Daoy (cell line): ENCODE measurements at regions not wholly inside any gene's neighbourhood (a gene's known extent, or its start where the extent isn't known, plus 50 kb on each side); places are given as distances from the start of the nearest gene placed in this dataset.
A peak's percentile ranks its signal among the peaks of the same experiment; 100 is the strongest.
"Not testable (repeated sequence)": the region's sequence is repeated elsewhere in the genome, so short reads cannot be mapped to it uniquely, and the experiment has no call there.

Experiments
- DNase-seq: peaks from one replicate; pipeline ENCODE4 v3.0.0-alpha.2; 2015; ENCODE audit warnings: low read depth

DNA sequence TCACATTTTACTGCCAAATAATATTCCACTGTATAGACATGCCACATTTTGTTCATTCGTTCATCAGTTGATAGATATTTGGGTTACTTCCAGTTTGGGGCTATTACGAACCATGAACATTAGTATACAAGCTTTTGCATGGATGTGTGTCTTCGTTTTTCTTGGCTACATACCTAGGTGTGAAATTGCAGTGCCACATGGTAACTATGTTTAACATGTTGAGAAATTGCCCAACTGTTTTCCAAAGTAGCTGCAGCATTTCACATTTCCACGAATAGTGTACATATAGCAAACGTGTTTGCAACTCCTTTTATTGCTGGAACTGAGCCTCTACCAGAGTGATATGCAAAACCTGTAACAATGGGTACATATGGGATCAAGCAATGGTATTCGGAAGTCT lies 221.5 kb downstream of the VEGFC start:
- DNase-seq, result no peak

GRCh38 chr4:176575141-176575730 lies 217.5 kb downstream of the VEGFC start:
- DNase-seq, result no peak

- DNase-seq, result no peak
Observed at GRCh38 chr4:176579226-176579625, 213.5 kb downstream of the VEGFC start.

- no peak for DNase-seq
Observed at GRCh38 chr4:176583278-176583677, 209.4 kb downstream of the VEGFC start.

- DNase-seq, result no peak
Observed at GRCh38 chr4:176584031-176584606, 208.6 kb downstream of the VEGFC start.

DNA sequence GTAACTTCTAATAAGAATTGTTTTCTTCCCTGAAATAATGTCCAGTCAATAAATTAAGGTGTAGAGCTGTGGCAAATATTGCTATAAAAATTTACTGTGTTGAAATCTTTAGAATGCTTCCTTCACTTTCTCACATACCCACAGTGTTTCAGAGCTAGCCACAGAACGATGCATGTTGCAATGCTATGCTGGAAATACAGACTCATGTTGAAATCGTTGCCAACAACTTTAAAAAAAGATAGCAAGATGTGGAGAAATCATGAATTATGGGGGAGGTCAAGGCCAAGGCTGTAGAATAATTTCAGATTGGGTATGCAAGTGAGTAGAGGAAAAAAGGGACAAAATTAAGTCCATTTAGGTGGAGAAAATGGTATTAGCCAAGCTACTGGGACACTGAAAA lies 204.8 kb downstream of the VEGFC start:
- DNase-seq, result no peak

DNA sequence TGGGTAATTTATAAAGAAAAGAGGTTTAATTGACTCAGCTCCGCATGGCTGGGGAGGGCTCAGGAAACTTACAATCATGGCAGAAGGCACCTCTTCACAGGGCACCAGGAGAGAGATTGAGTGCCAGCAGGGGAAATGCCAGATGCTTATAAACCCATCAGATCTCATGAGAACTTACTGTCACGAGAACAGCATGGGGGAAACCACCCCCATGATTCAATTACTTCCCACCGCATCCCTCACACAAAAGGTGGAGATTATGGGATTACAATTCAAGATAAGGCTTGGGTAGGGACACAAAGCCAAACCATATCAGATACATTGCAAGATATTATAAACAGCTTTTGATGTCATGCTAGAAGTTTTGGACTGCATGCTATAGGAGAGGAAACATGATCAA lies 204.3 kb downstream of the VEGFC start:
- no peak for DNase-seq

DNA sequence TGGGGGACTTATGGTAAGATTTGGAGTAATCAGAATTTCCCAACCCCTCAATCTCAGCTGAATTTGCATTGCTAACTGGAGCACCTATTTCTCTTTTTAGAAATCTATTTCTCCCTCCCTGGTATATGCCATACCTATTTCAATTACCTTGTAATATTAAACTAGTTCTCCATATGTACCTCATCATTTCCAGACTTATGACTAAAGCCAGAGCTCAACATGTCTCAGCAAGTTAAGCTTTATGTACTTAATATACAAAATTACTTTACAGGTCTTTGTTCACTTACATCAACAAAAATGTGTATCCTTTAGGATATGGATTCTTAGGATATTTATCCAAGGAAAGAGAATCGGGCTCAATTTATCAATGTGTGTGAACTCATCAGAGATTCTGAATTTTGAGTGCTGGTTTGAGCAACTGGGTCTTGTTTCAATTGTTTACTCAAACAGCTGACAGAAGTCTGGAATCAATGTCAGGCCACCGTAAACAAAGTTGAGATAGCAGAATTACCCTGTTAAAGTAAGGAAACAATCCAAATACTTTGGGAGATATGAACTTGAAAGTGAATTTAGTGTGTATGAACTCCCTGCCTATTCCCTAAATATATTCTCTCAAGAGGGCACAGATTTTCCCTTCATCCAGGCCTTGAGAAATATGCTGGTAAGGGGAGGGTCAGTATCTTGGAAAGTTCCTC lies 199.6 kb downstream of the VEGFC start:
- no peak for DNase-seq

DNA sequence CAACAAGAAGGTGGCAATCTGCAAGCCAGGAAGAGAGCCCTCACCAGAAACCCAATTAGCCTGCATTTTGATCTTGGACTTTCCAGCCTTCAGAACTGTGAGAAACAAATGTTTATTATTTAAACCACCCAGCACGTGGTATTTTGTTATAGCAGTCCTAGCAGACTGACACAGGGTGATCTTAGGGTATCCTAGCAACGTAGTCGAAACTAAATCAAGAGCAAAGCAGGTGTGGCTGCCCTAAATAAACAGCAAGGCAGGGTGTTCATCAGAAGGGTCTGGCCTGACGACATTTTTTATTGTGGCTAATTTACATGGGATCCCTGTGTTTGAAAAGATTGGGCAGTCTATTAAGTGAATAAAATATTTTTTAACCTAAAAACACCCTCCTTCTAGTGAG lies 198.8 kb downstream of the VEGFC start:
- no peak for DNase-seq

- no peak for DNase-seq
Observed at GRCh38 chr4:176595257-176595656, 197.5 kb downstream of the VEGFC start.

- DNase-seq, result peak; percentile 78
Observed at GRCh38 chr4:176601124-176601523, 191.6 kb downstream of the VEGFC start.

GRCh38 chr4:176607807-176608206 lies 184.9 kb downstream of the VEGFC start:
- no peak for DNase-seq

DNA sequence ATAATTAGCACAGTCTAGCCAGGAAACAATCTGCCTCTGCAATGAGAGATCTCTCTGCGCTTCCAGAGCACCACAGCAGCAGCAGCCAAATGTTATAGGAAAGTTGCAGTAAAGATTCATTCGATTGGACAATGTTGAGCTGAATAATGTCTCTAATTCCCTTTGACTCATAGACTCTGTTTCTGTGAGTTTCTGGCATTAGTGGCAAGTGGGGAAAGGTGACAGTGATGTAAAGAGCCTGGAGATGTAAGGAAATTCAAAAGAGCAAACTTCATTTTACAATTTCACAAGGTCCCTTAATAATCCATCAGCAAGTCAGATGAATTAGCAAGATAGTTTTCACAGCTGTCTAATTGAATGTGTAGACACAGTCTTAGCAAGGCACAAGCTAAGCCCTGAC lies 184.4 kb downstream of the VEGFC start:
- no peak for DNase-seq

- no peak for DNase-seq
Observed at GRCh38 chr4:176610594-176610993, 182.1 kb downstream of the VEGFC start.

GRCh38 chr4:176611381-176611780 lies 181.3 kb downstream of the VEGFC start:
- DNase-seq, result no peak

DNA sequence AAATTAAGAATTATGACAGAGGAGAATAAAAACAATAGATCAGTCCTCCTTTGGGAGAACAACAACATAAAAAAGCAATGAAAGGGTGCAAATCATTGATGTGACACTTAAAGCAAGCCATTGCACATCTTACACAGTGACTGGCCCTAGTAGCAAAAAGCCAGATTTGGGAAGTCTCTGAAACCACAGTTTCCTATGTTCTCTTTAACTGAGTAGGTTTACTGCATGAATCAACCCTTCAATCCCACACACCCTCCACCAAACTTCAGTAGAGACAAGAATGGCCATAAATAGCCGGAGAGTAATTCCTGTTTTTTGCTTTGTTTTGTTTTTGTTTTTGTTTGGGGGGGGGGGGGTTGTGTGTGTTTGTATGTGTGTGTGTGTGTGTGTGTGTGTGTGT lies 180.8 kb downstream of the VEGFC start:
- DNase-seq, result no peak

- no peak for DNase-seq
Observed at GRCh38 chr4:176614793-176615192, 177.9 kb downstream of the VEGFC start.

- no peak for DNase-seq
Observed at GRCh38 chr4:176616151-176616550, 176.6 kb downstream of the VEGFC start.

- no peak for DNase-seq
Observed at GRCh38 chr4:176618138-176618537, 174.6 kb downstream of the VEGFC start.

DNA sequence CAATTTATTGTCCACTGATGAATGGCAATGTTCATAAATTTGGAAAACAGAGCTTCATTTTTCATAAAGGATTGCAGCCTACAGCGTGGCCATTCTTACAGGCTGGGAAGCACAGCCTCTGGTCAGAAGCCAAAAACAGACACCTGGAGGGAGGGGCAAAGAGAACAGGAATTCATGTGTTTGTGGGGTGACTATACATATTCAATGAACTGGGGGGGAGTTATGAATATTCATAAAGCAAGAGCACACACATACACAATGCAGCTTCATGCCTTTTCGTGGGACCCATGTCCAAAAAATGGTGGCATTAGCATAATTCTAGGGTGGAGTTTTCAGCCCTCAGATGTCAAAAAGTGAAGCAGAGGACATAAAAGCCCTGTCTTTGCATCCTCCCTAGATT lies 173.3 kb downstream of the VEGFC start:
- no peak for DNase-seq

DNA sequence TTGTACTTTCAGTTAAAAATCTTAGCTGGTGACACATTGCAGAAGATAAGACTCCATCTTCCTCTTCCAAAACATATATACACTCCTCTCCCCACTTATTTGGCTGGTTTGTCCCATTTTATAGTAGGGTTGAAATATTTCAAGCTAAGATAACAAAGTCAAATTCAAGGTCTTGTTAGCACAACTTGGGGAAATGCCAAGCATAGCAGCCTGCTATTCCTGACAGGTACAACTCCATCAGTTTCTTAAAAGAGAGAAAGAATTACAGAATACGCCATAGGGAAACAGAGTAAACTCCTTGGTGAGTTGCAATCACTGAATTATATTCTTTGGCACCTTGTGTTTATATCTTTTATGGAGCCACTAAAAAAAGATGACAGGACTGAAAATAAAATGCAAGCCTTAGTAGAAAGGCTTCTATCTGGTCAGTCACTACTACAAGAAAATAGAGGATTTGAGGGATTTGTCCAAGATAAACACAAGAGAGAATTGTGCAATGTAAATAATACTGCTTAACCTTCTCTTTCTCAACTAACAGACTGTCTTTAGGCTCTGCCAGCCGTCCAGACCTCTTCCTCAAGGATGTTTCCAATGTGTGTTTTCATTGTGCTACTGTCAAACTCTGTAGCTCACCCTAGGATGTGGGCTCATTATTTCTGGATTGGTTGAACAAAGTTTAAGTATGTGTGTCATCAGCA lies 170.3 kb downstream of the VEGFC start:
- no peak for DNase-seq

- not testable (repeated sequence) for DNase-seq
Observed at GRCh38 chr4:176624983-176625610, 167.6 kb downstream of the VEGFC start.
